ENCODE measurements at regions not wholly inside any gene's neighbourhood (a gene's known extent, or its start where the extent isn't known, plus 50 kb on each side); places are given as distances from the start of the nearest gene placed in this dataset.

DNA sequence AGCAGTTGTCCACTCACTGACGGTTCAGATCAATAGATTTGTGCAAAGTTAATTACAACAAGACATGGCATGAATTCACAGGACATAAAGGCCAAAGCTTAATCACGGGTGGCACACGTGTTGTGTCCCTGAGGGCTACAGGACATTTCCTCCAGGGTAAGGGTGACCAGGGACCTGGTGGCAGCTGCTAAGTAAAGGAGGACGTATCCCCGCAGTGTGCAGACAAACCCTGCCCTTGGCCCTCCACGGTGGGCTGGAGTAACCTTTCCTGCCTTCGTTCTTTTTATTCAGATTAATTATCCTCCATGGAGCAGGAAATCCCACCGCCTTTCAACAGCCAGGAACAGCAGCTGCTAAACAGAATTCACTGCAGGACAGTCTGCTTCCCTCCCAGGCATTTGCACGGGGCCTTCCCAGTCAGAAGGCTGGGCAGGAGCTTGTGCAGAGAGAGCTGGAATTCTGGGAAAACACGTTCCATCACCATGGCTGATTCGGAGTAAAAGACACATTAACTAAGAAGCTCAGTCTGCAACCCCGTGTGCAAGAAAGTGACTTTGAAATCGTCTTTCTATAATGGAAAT is 289.9 kb upstream of the SFSWAP start:
- TF ChIP-seq, protein P1, sequence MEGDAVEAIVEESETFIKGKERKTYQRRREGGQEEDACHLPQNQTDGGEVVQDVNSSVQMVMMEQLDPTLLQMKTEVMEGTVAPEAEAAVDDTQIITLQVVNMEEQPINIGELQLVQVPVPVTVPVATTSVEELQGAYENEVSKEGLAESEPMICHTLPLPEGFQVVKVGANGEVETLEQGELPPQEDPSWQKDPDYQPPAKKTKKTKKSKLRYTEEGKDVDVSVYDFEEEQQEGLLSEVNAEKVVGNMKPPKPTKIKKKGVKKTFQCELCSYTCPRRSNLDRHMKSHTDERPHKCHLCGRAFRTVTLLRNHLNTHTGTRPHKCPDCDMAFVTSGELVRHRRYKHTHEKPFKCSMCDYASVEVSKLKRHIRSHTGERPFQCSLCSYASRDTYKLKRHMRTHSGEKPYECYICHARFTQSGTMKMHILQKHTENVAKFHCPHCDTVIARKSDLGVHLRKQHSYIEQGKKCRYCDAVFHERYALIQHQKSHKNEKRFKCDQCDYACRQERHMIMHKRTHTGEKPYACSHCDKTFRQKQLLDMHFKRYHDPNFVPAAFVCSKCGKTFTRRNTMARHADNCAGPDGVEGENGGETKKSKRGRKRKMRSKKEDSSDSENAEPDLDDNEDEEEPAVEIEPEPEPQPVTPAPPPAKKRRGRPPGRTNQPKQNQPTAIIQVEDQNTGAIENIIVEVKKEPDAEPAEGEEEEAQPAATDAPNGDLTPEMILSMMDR (IDR thresholded peaks at IDR 0.05; ENCODE audit: low read depth, low read length, missing control alignments): no peak

DNA sequence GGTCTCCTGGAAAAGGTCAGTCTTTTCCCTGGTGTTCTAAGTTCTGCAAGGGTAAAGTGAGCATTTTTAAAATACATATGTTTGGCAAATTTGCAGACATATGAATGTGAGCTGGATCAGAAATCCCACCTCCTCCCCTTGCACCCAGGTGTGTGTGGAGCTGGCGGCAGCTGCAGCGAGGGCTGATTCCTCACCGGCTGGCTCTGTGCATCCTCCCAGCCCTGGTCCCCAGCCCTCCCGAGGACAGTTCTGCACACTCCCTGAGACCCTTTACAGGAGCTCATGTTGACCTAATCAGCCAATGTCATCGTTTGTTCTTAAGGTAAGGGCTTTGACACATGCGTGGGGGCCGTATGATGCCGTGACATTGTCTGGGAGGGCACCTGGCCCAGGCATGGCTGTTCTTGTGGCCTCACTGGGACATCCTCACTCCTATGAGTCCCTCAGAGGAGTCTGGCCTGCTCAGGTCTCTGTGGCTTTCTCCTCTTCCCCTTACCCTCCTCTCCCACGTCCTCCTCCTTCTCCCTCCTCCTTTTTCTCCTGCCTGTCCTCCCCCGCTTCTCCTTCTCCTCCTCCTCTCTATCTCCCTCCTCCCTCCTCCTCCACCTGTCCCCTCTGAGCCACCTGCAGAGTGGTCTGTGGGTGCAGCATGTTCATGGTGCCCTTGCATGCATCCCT is 289.2 kb upstream of the SFSWAP start:
- in situ Hi-C loops (cut with HindIII; ENCODE audit: low pct_ligation_motif_present, low sequenced_read_pairs): no loop called here
- Histone ChIP-seq H3K27ac (no peak overlapping the region), H3K27me3 (replicated peaks) (no peaks in the 10 kb centered on the region), H3K36me3 (replicated peaks) (no peaks in the 10 kb centered on the region), H3K4me3 (ENCODE audit: low read depth, low read length) (no peak overlapping the region)
- no peak for DNase-seq
- TF ChIP-seq, protein P1 (IDR thresholded peaks at IDR 0.05; ENCODE audit: low read depth, low read length, missing control alignments): no peak

More for the DNA sequence above, 289.9 kb upstream of the SFSWAP start:
- DNase-seq: no peak
- H3K27ac ChIP-seq: no peak overlapping the region
- no peaks in the 10 kb centered on the region for H3K36me3 ChIP-seq (replicated peaks)
- in situ Hi-C loops (cut with HindIII; ENCODE audit: low pct_ligation_motif_present, low sequenced_read_pairs): no loop called here
- no peaks in the 10 kb centered on the region for H3K27me3 ChIP-seq (replicated peaks)
- no peak overlapping the region for H3K4me3 ChIP-seq (ENCODE audit: low read depth, low read length)

DNA sequence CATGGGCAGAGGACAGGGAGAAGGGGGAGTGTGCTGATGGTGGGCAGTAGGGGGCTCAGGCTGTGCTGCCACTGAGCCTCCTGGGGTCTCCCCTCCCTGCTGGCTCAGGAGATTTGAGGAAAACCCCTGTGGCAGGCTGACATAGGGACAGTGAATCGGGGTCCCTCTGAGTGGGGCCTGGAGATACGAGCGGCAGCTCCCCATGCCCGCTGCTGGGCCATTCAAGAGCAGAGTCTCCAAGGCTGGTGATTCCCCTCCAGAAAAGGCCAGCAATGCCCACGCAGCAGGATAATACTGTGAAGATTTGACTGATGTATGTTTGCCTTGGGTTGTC is 288.7 kb upstream of the SFSWAP start:
- in situ Hi-C loops (cut with HindIII; ENCODE audit: low pct_ligation_motif_present, low sequenced_read_pairs): no loop called here
- Histone ChIP-seq H3K27me3 (replicated peaks) (no peaks in the 10 kb centered on the region), H3K36me3 (replicated peaks) (no peaks in the 10 kb centered on the region), H3K27ac (no peak overlapping the region), H3K4me3 (ENCODE audit: low read depth, low read length) (no peak overlapping the region)
- TF ChIP-seq, protein P1 (IDR thresholded peaks at IDR 0.05; ENCODE audit: low read depth, low read length, missing control alignments): no peak
- DNase-seq: no peak

DNA sequence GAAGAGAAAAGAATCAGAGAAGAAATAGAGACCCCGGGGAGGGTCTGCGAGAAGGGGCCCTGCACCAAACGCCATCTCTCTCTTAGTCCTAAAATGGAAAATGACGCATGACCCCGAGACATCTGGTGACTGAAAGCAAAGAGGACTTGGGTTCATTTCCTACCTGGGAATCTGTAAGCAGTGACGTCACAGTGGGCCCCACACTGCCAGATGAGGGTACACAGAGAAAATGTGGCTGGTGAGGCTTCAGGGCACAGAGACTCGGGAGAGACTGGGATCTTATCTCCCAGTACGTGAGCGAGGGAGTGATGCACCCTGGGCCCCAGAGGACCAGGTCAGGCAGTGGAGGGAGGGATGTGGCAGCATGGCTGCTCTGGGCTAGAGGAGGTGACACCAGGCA is 288.1 kb upstream of the SFSWAP start:
- no peaks in the 10 kb centered on the region for H3K36me3 ChIP-seq (replicated peaks)
- no peak overlapping the region for H3K4me3 ChIP-seq (ENCODE audit: low read depth, low read length)
- no peaks in the 10 kb centered on the region for H3K27me3 ChIP-seq (replicated peaks)
- DNase-seq: no peak
- TF ChIP-seq, protein P1 (IDR thresholded peaks at IDR 0.05; ENCODE audit: low read depth, low read length, missing control alignments): no peak
- H3K27ac ChIP-seq: no peak overlapping the region
- in situ Hi-C loops (cut with HindIII; ENCODE audit: low pct_ligation_motif_present, low sequenced_read_pairs): no loop called here

DNA sequence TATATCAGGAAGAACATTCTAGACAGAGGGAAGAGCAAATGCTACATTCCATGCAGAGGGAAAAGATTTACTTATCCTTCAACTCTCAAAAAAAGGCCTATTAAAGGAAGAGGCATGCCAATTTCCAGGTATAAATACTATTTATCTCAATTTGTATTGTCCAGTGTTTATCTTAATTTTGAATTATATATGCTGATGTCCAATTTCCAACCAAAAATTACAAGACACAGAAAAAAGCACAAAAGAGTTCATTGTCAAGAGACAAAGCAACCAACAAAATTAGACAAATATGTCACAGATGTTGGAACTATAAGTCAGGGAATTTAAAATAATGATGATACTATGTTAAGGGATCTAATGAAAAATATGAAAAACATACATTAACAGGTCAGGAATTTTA is 286.6 kb upstream of the SFSWAP start:
- Histone ChIP-seq H3K4me3 (ENCODE audit: low read depth, low read length) (no peak overlapping the region), H3K27ac (no peak overlapping the region), H3K27me3 (replicated peaks) (no peaks in the 10 kb centered on the region), H3K36me3 (replicated peaks) (no peaks in the 10 kb centered on the region)
- TF ChIP-seq, protein P1 (IDR thresholded peaks at IDR 0.05; ENCODE audit: low read depth, low read length, missing control alignments): no peak
- in situ Hi-C loops (cut with HindIII; ENCODE audit: low pct_ligation_motif_present, low sequenced_read_pairs): no loop called here
- DNase-seq: no peak

Data from brain microvascular endothelial cell (primary cell).